Subcutaneous abdominal adipose tissue (tissue), 5 donors: ENCODE measurements at regions not wholly inside any gene's neighbourhood (a gene's known extent, or its start where the extent isn't known, plus 50 kb on each side); places are given as distances from the start of the nearest gene placed in this dataset.

Experiments
- H3K27ac ChIP-seq: one replicate; pipeline ENCODE4 v1.7.0; 2013; ENCODE audit warnings: low read depth, mild to moderate bottlenecking, inconsistent platforms, low read length, moderate library complexity
- H3K27me3 ChIP-seq, 5 donors: one replicate each; pipeline ENCODE4 v1.7.0; 2013; ENCODE audit warnings: low read length in 5 of 5, inconsistent platforms in 1 of 5; ENCODE audit not compliant: control insufficient read depth in 5 of 5, insufficient read depth in 4 of 5
- H3K36me3 ChIP-seq, 5 donors: one replicate each; pipeline ENCODE4 v1.7.0; 2013; ENCODE audit warnings: low read length in 5 of 5; ENCODE audit not compliant: control insufficient read depth in 5 of 5, insufficient read depth in 5 of 5
- H3K4me1 ChIP-seq, 5 donors: one replicate each; pipeline ENCODE4 v1.7.0; 2013; ENCODE audit warnings: low read length in 5 of 5, mild to moderate bottlenecking in 3 of 5, moderate library complexity in 1 of 5; ENCODE audit not compliant: control insufficient read depth in 5 of 5, insufficient read depth in 5 of 5
- H3K4me3 ChIP-seq, 5 donors: one replicate each; pipeline ENCODE4 v1.7.0; 2013; ENCODE audit warnings: low read length in 5 of 5, low read depth in 1 of 5
- H3K9ac ChIP-seq, 5 donors: one replicate each; pipeline ENCODE4 v1.7.0; 2013; ENCODE audit warnings: low read length in 5 of 5, mild to moderate bottlenecking in 4 of 5, moderate library complexity in 3 of 5
- H3K9me3 ChIP-seq, 5 donors: one replicate each; pipeline ENCODE4 v1.7.0; 2013; ENCODE audit warnings: low read length in 5 of 5; ENCODE audit not compliant: control insufficient read depth in 5 of 5
- donor health status: healthy.
- donor health status: healthy.
- donor health status: healthy.
- donor health status: healthy.
- donor health status: healthy.

GRCh38 chr5:91521334-91521733, 138.2 kb upstream of the ARRDC3 start:
- H3K27me3 ChIP-seq: no peaks in the 10 kb centered on the region
- no peaks in the 10 kb centered on the region for H3K36me3 ChIP-seq
- H3K9me3 ChIP-seq: no peaks in the 10 kb centered on the region
- H3K27ac ChIP-seq: no peak overlapping the region
- H3K9ac ChIP-seq: no peak overlapping the region
- H3K4me1 ChIP-seq: no peaks in the 10 kb centered on the region
- H3K4me3 ChIP-seq: no peak overlapping the region

DNA sequence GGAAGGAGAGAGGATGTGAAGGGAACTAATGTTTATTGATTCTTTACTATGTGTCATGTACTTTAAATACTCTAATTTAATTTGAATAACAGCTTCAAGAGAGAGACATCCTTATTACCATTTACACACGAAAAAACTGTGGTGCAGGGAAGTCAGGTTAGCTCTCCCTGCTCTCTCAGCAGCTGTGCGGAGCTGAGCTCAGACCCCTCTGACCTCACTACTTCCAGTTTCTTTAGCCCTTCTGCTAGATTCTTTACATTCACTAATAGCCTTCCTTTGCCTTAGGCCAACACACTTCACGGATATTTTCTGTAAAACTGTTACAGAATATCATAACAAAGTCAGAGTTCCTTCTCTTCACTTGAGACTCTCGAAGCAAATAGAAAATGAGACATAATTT, 131.3 kb upstream of the ARRDC3 start:
- Histone ChIP-seq H3K36me3 (no peaks in the 10 kb centered on the region), H3K27me3 (no peaks in the 10 kb centered on the region), H3K4me3 (no peak overlapping the region), H3K9ac (no peak overlapping the region), H3K9me3 (no peaks in the 10 kb centered on the region), H3K4me1 (no peaks in the 10 kb centered on the region), H3K27ac (no peak overlapping the region)

- Histone ChIP-seq H3K4me1 (no peaks in the 10 kb centered on the region), H3K27me3 (no peaks in the 10 kb centered on the region), H3K9me3 (no peaks in the 10 kb centered on the region), H3K9ac (no peak overlapping the region), H3K27ac (no peak overlapping the region), H3K36me3 (no peaks in the 10 kb centered on the region), H3K4me3 (no peak overlapping the region)
Measured at GRCh38 chr5:91503321-91503720, 120.2 kb upstream of the ARRDC3 start.

DNA sequence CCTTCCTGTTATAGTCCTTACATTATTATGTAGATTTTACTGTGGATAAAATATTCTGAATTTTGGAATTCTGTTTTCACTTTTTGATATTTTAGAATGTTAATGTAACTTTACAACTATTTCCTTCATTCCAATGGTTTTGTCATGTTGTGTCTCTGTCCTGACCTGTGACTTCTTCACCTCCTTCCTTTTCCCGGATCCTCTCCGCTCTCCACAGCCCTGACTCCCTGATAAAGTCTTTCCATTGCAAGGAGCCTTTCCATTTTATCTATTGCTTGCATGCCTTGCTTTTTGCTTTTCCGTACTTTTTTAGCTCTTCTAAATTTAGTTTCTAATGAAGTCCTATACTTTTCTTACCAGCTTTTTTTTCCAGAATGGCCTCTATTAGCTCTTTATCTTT, 117.6 kb upstream of the ARRDC3 start:
- no peaks in the 10 kb centered on the region for H3K9me3 ChIP-seq
- H3K4me1 ChIP-seq: no peaks in the 10 kb centered on the region
- no peaks in the 10 kb centered on the region for H3K27me3 ChIP-seq
- H3K36me3 ChIP-seq: no peaks in the 10 kb centered on the region
- no peak overlapping the region for H3K27ac ChIP-seq
- no peak overlapping the region for H3K9ac ChIP-seq
- H3K4me3 ChIP-seq: no peak overlapping the region

GRCh38 chr5:91499943-91500531, 116.9 kb upstream of the ARRDC3 start:
- H3K27me3 ChIP-seq: no peaks in the 10 kb centered on the region
- H3K4me3 ChIP-seq: no peak overlapping the region
- H3K9ac ChIP-seq: no peak overlapping the region
- H3K9me3 ChIP-seq: no peaks in the 10 kb centered on the region
- no peaks in the 10 kb centered on the region for H3K36me3 ChIP-seq
- H3K4me1 ChIP-seq: no peaks in the 10 kb centered on the region
- H3K27ac ChIP-seq: no peak overlapping the region

DNA sequence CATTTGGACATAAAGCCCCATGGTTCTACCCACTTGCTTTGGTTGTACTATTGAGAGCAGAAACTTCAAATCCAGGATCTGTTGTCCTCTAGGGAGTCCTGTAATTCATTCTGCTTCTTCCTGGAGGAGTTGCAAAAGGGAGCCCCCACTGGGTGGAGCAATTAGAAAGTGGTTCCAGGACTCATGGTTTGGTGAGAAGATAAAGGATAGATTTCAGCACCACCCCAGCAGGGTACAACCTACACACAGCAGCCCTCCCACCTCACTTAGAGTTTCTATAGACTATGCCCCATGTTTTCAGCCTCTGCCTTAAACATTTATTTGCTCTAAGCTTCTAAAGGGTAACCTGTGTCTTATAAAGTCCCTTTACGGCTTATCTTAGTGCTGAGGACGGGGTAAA, 112.6 kb upstream of the ARRDC3 start:
- Histone ChIP-seq H3K9ac (no peak overlapping the region), H3K4me1 (no peaks in the 10 kb centered on the region), H3K27ac (no peak overlapping the region), H3K4me3 (no peak overlapping the region), H3K36me3 (no peaks in the 10 kb centered on the region), H3K9me3 (no peaks in the 10 kb centered on the region), H3K27me3 (no peaks in the 10 kb centered on the region)

- Histone ChIP-seq H3K9ac (no peak overlapping the region), H3K4me3 (no peak overlapping the region)
Measured at GRCh38 chr5:91494447-91494996, 111.4 kb upstream of the ARRDC3 start.

GRCh38 chr5:91493086-91493485, 110.0 kb upstream of the ARRDC3 start:
- Histone ChIP-seq H3K9ac (no peak overlapping the region), H3K9me3 (no peaks in the 10 kb centered on the region), H3K27ac (no peak overlapping the region), H3K4me3 (no peak overlapping the region), H3K36me3 (no peaks in the 10 kb centered on the region), H3K4me1 (no peaks in the 10 kb centered on the region), H3K27me3 (no peaks in the 10 kb centered on the region)

More at GRCh38 chr5:91494447-91494996, 111.4 kb upstream of the ARRDC3 start:
- Histone ChIP-seq H3K4me1 (no peaks in the 10 kb centered on the region), H3K9me3 (no peaks in the 10 kb centered on the region), H3K27me3 (no peaks in the 10 kb centered on the region), H3K36me3 (no peaks in the 10 kb centered on the region), H3K27ac (no peak overlapping the region)

- H3K4me3 ChIP-seq: no peak overlapping the region
- no peak overlapping the region for H3K9ac ChIP-seq
- no peaks in the 10 kb centered on the region for H3K4me1 ChIP-seq
- peaks cover 0 to 2% (median 0%) of the 10 kb centered on the region in 5 donors for H3K9me3 ChIP-seq
- H3K27me3 ChIP-seq: no peaks in the 10 kb centered on the region
- no peaks in the 10 kb centered on the region for H3K36me3 ChIP-seq
- no peak overlapping the region for H3K27ac ChIP-seq
Measured at GRCh38 chr5:91491229-91491628, 108.1 kb upstream of the ARRDC3 start.

DNA sequence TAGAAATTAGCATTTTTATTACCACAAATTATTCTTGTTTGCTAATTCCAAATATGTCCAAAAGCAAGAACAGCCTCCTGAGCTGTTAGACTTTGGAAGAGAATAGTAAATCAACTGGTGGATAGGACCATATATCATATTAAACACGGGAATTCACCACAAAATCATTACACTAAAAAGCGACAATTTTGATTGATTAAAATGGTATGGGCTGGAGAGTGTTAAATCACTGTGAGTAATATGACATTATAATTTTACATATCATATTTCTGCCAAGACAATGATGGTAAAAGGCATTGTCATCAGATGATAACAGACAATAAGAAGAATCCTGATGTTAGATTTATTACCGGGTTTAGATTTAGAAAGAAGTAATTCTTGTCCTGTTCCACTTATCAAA, 107.2 kb upstream of the ARRDC3 start:
- no peak overlapping the region for H3K27ac ChIP-seq
- H3K27me3 ChIP-seq: no peaks in the 10 kb centered on the region
- H3K4me3 ChIP-seq: no peak overlapping the region
- no peaks in the 10 kb centered on the region for H3K4me1 ChIP-seq
- H3K36me3 ChIP-seq: no peaks in the 10 kb centered on the region
- no peak overlapping the region for H3K9ac ChIP-seq
- H3K9me3 ChIP-seq: peaks cover 0 to 2% (median 0%) of the 10 kb centered on the region in 5 donors
